Mammary epithelial cell (primary cell): ENCODE measurements at regions not wholly inside any gene's neighbourhood (a gene's known extent, or its start where the extent isn't known, plus 50 kb on each side); places are given as distances from the start of the nearest gene placed in this dataset.

Source experiments
- EZH2 ChIP-seq: IDR thresholded peaks from 2 replicates; pipeline ENCODE4 v1.6.1; 2012; ENCODE audit warnings: low read length, inconsistent platforms, borderline replicate concordance
- TF ChIP-seq, protein P1 (sequence below), 2 donors: IDR thresholded peaks in 1 of 2; conservative IDR thresholded peaks in 1 of 2; 2 replicates each; pipeline ENCODE4 v1.5.1; 2011 to 2012; ENCODE audit warnings: inconsistent platforms in 2 of 2, low read length in 2 of 2, mild to moderate bottlenecking in 2 of 2, control low read depth in 1 of 2, low read depth in 1 of 2; ENCODE audit not compliant: insufficient read depth in 1 of 2; ENCODE audit errors: extremely low read depth in 1 of 2

DNA sequence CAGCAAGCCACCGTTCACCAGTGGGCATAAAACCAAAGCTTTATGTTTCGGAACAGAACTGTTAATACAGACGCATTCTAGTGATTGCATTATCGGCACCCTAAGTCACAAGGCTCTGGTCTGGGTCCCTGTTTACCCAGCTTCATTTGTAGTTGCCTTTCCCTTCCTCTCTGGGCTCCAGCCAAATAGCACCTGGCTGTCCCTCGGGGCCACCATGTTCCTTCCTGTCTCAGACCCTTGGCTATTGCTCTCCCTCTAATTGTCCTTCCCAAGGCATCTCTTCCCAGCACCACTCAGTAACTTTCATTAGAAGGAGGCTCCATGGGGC, 75.3 kb downstream of the SDC1 start:
- no peak for TF ChIP-seq EZH2
- TF ChIP-seq, protein P1, sequence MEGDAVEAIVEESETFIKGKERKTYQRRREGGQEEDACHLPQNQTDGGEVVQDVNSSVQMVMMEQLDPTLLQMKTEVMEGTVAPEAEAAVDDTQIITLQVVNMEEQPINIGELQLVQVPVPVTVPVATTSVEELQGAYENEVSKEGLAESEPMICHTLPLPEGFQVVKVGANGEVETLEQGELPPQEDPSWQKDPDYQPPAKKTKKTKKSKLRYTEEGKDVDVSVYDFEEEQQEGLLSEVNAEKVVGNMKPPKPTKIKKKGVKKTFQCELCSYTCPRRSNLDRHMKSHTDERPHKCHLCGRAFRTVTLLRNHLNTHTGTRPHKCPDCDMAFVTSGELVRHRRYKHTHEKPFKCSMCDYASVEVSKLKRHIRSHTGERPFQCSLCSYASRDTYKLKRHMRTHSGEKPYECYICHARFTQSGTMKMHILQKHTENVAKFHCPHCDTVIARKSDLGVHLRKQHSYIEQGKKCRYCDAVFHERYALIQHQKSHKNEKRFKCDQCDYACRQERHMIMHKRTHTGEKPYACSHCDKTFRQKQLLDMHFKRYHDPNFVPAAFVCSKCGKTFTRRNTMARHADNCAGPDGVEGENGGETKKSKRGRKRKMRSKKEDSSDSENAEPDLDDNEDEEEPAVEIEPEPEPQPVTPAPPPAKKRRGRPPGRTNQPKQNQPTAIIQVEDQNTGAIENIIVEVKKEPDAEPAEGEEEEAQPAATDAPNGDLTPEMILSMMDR (conservative IDR thresholded peaks at IDR 0.05 in 1 of 2, IDR thresholded peaks at IDR 0.05 in 1 of 2; ENCODE audit: extremely low read depth in 1 of 2, insufficient read depth in 1 of 2, low read depth in 1 of 2, low read length in 2 of 2), result no peak
